GM19240 (cell line): ENCODE measurements at regions not wholly inside any gene's neighbourhood (a gene's known extent, or its start where the extent isn't known, plus 50 kb on each side); places are given as distances from the start of the nearest gene placed in this dataset.

Experiments
- DNase-seq: peaks from one replicate; pipeline ENCODE4 v3.0.0; 2011; ENCODE audit warnings: low spot score; ENCODE audit not compliant: insufficient read length

GRCh38 chr16:31701734-31702133, 171.9 kb upstream of the ZNF267 start:
- no peak for DNase-seq

GRCh38 chr16:31702796-31703195, 170.8 kb upstream of the ZNF267 start:
- no peak for DNase-seq

- DNase-seq: no peak
Observed at GRCh38 chr16:31703526-31704128, 170.0 kb upstream of the ZNF267 start.

GRCh38 chr16:31704138-31704537, 169.5 kb upstream of the ZNF267 start:
- DNase-seq: no peak

GRCh38 chr16:31705371-31705770, 168.2 kb upstream of the ZNF267 start:
- no peak for DNase-seq

GRCh38 chr16:31706318-31706717, 167.3 kb upstream of the ZNF267 start:
- DNase-seq: no peak

GRCh38 chr16:31706925-31707324, 166.7 kb upstream of the ZNF267 start:
- no peak for DNase-seq

GRCh38 chr16:31707743-31708335, 165.8 kb upstream of the ZNF267 start:
- no peak for DNase-seq

- DNase-seq: no peak
Observed at GRCh38 chr16:31708348-31708747, 165.3 kb upstream of the ZNF267 start.

GRCh38 chr16:31709181-31709580, 164.4 kb upstream of the ZNF267 start:
- no peak for DNase-seq

GRCh38 chr16:31710134-31710533, 163.5 kb upstream of the ZNF267 start:
- no peak for DNase-seq

- no peak for DNase-seq
Observed at GRCh38 chr16:31710880-31711279, 162.7 kb upstream of the ZNF267 start.

GRCh38 chr16:31711344-31711845, 162.2 kb upstream of the ZNF267 start:
- no peak for DNase-seq

- DNase-seq: no peak
Observed at GRCh38 chr16:31712064-31712540, 161.5 kb upstream of the ZNF267 start.

GRCh38 chr16:31713071-31713944, 160.3 kb upstream of the ZNF267 start:
- peak; percentile 92 for DNase-seq

GRCh38 chr16:31713945-31714902, 159.4 kb upstream of the ZNF267 start:
- no peak for DNase-seq

GRCh38 chr16:31714903-31715504, 158.6 kb upstream of the ZNF267 start:
- no peak for DNase-seq

- DNase-seq: no peak
Observed at GRCh38 chr16:31715915-31716314, 157.7 kb upstream of the ZNF267 start.

- no peak for DNase-seq
Observed at GRCh38 chr16:31718998-31719397, 154.6 kb upstream of the ZNF267 start.

GRCh38 chr16:31727553-31727952, 146.1 kb upstream of the ZNF267 start:
- no peak for DNase-seq

GRCh38 chr16:31734265-31734664, 139.3 kb upstream of the ZNF267 start:
- no peak for DNase-seq
